ENCODE measurements at regions not wholly inside any gene's neighbourhood (a gene's known extent, or its start where the extent isn't known, plus 50 kb on each side); places are given as distances from the start of the nearest gene placed in this dataset.

- TF ChIP-seq EZH2 (IDR thresholded peaks at IDR 0.05) (no peak), POLR2AphosphoS5 (IDR thresholded peaks at IDR 0.05; ENCODE audit: borderline replicate concordance, low read depth, low read length) (no peak), FOXP2 (optimal IDR thresholded peaks at IDR 0.05; ENCODE audit: control extremely low read depth, extremely low read length, insufficient read depth) (no peak)
Measured at GRCh38 chr4:182143086-182143821, 99.9 kb upstream of the TENM3 start.
